ENCODE measurements at regions not wholly inside any gene's neighbourhood (a gene's known extent, or its start where the extent isn't known, plus 50 kb on each side); places are given as distances from the start of the nearest gene placed in this dataset.

GRCh38 chr6:47919875-47920274, 138.0 kb downstream of the OPN5 start:
- ChIA-PET CTCF (no interaction called here), POLR2A (no interaction called here)
- H3K27me3 ChIP-seq (ENCODE audit: control insufficient read depth, insufficient read depth, low read length) = no peaks in the 10 kb centered on the region
- H3K9me3 ChIP-seq (ENCODE audit: control insufficient read depth, insufficient read depth, low read depth, low read length) = no peaks in the 10 kb centered on the region
- TF ChIP-seq REST (IDR thresholded peaks at IDR 0.05; ENCODE audit: insufficient read depth in 1 of 2, low read depth in 2 of 2, low read length in 1 of 2) (no peak), POLR2AphosphoS5 (IDR thresholded peaks at IDR 0.05; ENCODE audit: low read depth, low read length) (no peak), CTCF (IDR thresholded peaks at IDR 0.05) (no peak), SIN3A (IDR thresholded peaks at IDR 0.05; ENCODE audit: borderline replicate concordance, insufficient read depth, low read depth, low read length) (no peak)
- BruUV-seq (replicated peaks) = no TSS peak
- no peak overlapping the region for H3K4me3 ChIP-seq (ENCODE audit: low read depth in 2 of 2, low read length in 2 of 2)
- no peaks in the 10 kb centered on the region; the same call in 1 of the 2 replicates for H3K4me1 ChIP-seq (ENCODE audit: control insufficient read depth, insufficient read depth, low read length)
- DNase-seq (ENCODE audit: low read depth, low spot score) (no peak), ATAC-seq (no peak)
- H3K36me3 ChIP-seq (ENCODE audit: control insufficient read depth, insufficient read depth, low read length) = no peaks in the 10 kb centered on the region
- no peak overlapping the region for H3K27ac ChIP-seq (ENCODE audit: low read length)
- intact Hi-C loops (cut with micrococcal nuclease; ENCODE audit: unreplicated experiment) (no loop called here), in situ Hi-C loops (cut with HindIII; ENCODE audit: low pct_unique_long_range_greater_than_20kb, low sequenced_read_pairs) (no loop called here)

DNA sequence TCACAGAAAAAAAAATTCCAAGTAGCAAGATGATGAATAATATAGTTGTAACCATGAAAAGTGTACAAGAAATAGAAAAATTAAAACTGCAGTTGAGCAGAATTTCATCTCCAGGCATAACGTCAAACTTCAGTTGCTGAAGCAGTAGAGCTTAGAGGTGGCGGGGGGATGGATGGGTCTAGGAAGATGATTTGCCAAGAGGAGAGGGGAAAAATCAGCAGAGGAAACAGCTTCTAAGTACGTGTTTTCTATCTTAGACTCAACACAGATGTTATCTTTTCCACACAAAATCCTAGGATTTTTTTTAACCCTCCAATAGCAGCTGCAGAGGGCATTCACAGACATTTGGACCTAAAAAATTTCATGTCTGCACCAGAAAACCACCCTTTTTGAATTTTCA, 136.0 kb downstream of the OPN5 start:
- Histone ChIP-seq H3K9me3 (ENCODE audit: control insufficient read depth, insufficient read depth, low read depth, low read length) (no peaks in the 10 kb centered on the region), H3K4me3 (ENCODE audit: low read depth in 2 of 2, low read length in 2 of 2) (no peak overlapping the region), H3K36me3 (ENCODE audit: control insufficient read depth, insufficient read depth, low read length) (no peaks in the 10 kb centered on the region), H3K27ac (ENCODE audit: low read length) (no peak overlapping the region), H3K4me1 (ENCODE audit: control insufficient read depth, insufficient read depth, low read length) (no peaks in the 10 kb centered on the region; the same call in 1 of the 2 replicates), H3K27me3 (ENCODE audit: control insufficient read depth, insufficient read depth, low read length) (no peaks in the 10 kb centered on the region)
- in situ Hi-C loops (cut with HindIII; ENCODE audit: low pct_unique_long_range_greater_than_20kb, low sequenced_read_pairs) (no loop called here), intact Hi-C loops (cut with micrococcal nuclease; ENCODE audit: unreplicated experiment) (no loop called here)
- no peak for ATAC-seq
- ChIA-PET POLR2A (no interaction called here), CTCF (no interaction called here)
- TF ChIP-seq CTCF (IDR thresholded peaks at IDR 0.05) = no peak
- TF ChIP-seq TCF7L2 (IDR thresholded peaks at IDR 0.05; ENCODE audit: low read depth, low read length) = no peak
- TF ChIP-seq REST (IDR thresholded peaks at IDR 0.05; ENCODE audit: insufficient read depth in 1 of 2, low read depth in 2 of 2, low read length in 1 of 2) = no peak
- no peak for TF ChIP-seq SIN3A (IDR thresholded peaks at IDR 0.05; ENCODE audit: borderline replicate concordance, insufficient read depth, low read depth, low read length)
- no peak for TF ChIP-seq POLR2AphosphoS5 (IDR thresholded peaks at IDR 0.05; ENCODE audit: low read depth, low read length)
- no peak for DNase-seq (ENCODE audit: low read depth, low spot score)
- BruUV-seq (replicated peaks) = no TSS peak
